NCI-H460 (cell line): ENCODE measurements at regions not wholly inside any gene's neighbourhood (a gene's known extent, or its start where the extent isn't known, plus 50 kb on each side); places are given as distances from the start of the nearest gene placed in this dataset.

Experiments
- DNase-seq: peaks from one replicate; pipeline ENCODE4 v3.0.0-alpha.2; 2016; ENCODE audit warnings: low read depth; ENCODE audit errors: extremely low read depth

DNA sequence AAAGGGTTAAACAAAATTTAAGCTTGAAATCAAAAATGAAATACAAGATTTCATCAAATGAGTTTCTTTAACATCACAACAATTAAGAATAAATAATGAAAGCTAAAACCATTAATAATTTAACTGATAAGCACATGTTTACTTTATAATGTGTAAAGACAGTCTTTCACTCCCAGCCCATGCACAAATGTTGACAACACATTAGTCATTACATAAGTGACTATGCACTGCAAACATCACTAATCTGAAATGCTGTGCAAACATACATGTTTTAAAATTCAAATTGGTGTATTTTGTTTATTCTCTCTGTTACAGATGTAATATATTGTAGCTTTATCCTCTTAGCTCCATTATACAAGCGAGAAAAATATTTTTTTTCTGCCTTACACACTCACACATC lies 220.6 kb upstream of the CPXCR1 start:
- no peak for DNase-seq

GRCh38 chrX:88558421-88558820 lies 188.6 kb upstream of the CPXCR1 start:
- no peak for DNase-seq

DNA sequence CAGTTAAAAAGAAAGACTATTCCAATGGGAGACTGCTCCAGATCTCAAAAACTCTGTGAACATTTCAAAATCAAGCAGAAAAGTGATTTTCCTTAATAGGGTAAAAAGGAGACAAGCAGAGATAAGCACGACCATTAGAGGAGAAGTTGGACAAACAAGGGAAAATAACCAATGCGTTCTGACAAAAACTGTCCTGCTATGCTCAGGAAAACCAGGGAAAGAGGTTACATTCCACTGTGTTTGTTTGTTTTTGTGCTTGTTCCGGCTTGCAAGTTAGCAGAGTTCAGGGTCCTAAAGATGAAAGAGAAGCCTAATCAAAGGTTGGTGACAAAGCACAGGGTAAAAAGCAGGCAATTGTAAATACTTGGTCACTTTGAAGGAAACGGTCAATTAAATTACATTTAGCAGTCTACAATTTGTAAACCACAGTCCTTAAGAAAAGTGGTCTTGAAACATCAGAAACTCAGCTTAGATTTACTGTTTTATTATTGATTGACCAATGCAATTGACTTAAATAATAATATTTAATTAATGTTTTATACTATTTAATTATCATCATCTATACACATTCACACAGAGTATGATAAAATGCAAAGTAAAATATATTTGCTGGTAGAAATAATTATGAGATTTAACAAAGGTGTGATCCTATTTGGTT lies 186.2 kb upstream of the CPXCR1 start:
- no peak for DNase-seq

DNA sequence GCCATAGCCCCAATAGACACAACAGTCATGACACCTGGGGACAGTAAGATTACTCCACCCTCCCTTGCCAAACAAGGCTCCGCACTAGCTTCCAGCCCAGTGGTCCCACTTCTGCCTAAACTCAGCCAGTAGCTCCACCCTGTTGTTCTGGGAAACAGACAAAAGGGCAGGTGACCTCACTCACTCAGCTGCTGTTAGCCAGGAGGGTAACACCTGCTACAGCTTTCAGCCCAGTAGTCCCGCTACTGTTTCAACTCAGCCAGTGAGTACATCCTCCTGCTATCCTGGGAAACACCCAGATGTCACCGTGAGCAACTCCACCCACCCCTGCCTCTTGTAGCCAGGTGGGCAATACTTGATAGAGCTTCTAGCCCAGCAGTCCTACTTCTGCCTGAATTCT lies 162.7 kb upstream of the CPXCR1 start:
- no peak for DNase-seq

- no peak for DNase-seq
These were observed 160.7 kb upstream of the CPXCR1 start for GRCh38 chrX:88586317-88586716.

DNA sequence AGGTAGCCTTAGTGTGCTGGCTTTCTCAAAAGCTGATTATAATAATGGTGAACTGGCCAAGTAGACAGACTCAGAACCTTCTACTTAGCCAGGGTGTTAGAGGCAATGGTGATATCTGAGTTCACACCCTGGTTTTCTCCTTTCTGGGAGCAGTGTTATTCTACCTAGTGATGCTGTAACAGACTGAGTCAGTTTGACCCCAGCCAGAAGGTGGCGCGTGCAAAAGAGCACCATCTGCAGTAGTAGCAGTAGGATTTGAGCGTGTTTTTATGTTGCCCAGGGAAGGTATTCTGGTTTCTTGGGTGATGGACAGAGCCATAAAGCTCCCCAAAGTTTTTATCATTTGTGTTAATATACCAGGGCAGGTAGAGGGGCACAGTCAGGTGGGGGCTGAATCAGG lies 143.8 kb upstream of the CPXCR1 start:
- DNase-seq: no peak

GRCh38 chrX:88604433-88605221 lies 142.4 kb upstream of the CPXCR1 start:
- DNase-seq: no peak

GRCh38 chrX:88605222-88605583 lies 141.8 kb upstream of the CPXCR1 start:
- no peak for DNase-seq

- DNase-seq: no peak
These were observed 134.1 kb upstream of the CPXCR1 start for GRCh38 chrX:88612870-88613329.

DNA sequence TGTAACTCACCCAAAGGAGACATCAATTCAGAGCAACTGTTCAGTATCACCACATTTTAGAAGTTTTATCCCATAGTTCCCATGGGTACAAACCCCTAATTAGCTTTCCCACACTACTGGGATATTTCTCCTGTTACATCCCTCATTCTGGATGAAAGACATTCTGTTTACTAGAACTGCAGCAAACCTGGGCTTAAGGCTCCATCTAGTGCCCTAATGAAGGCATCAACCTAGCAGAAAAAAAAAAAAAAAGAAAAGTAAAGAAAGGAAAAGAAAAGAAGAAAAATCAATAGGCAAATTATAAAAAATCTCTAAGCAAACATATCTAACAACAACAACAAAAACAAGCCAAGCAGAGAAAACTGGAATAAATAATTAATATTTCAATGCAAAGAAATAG lies 133.7 kb upstream of the CPXCR1 start:
- peak; percentile 41 for DNase-seq

- DNase-seq: no peak
These were observed 125.7 kb upstream of the CPXCR1 start for GRCh38 chrX:88621278-88621677.

- DNase-seq: no peak
These were observed 91.6 kb upstream of the CPXCR1 start for GRCh38 chrX:88655460-88655859.

DNA sequence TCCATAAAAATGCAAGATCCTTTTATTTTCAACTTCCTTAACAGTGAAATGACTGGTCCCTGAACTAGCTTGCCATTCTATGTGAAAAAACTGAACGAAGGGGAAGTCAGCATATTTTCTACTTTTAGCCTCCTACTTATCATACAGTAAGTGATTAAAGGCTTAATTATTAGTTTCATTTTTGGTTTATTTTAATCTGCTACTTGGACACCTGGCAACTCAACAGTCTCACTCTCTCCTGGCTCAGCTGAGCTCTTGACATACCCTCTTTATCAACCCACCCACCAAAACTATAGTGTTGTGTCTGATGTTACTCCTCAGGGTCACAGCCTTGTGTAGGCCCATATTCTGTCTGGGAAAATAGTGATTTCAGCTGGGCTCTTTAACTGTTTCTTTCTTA lies 86.2 kb upstream of the CPXCR1 start:
- no peak for DNase-seq

DNA sequence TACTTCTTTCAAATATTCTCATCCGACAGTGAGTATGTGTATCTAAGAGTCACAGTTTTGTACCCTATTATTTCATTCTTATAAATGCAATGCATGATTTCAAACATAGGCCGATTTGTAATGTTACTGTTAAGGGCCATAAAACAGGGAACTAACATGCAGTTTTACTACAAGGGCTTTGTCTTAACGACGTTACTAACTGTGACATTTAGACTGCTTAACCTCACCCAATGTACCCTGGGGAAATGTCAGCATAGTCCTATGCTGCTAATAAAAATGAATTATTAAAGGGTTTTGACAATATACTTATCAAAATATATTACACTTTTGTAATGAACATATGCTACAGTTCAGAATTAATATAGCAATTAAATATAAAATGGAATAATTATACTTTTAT lies 74.8 kb upstream of the CPXCR1 start:
- no peak for DNase-seq
